ENCODE measurements at regions not wholly inside any gene's neighbourhood (a gene's known extent, or its start where the extent isn't known, plus 50 kb on each side); places are given as distances from the start of the nearest gene placed in this dataset.

DNA sequence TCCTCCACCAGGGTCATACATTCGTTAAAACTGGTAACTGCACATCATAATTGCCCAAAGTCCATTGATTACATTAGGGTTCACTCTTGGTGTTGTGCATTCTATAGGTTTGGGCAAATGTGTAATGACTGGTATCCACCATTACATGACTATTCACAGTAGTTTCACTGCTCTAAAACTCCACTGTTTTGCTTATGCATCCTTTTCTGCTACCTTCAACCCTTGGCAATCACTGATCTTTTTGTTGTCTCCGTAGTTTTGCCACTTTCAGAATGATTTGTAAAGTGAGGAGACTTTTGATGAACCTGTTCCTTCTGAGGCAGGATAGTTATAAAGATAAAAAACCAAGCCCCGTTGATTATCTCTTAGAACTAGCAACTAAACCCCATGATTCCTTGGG is 187.3 kb upstream of the MCHR2 start:
- intact Hi-C loops (cut with DNase I, micrococcal nuclease), result no loop called here
- no peak for DNase-seq
- TF ChIP-seq, protein P1, sequence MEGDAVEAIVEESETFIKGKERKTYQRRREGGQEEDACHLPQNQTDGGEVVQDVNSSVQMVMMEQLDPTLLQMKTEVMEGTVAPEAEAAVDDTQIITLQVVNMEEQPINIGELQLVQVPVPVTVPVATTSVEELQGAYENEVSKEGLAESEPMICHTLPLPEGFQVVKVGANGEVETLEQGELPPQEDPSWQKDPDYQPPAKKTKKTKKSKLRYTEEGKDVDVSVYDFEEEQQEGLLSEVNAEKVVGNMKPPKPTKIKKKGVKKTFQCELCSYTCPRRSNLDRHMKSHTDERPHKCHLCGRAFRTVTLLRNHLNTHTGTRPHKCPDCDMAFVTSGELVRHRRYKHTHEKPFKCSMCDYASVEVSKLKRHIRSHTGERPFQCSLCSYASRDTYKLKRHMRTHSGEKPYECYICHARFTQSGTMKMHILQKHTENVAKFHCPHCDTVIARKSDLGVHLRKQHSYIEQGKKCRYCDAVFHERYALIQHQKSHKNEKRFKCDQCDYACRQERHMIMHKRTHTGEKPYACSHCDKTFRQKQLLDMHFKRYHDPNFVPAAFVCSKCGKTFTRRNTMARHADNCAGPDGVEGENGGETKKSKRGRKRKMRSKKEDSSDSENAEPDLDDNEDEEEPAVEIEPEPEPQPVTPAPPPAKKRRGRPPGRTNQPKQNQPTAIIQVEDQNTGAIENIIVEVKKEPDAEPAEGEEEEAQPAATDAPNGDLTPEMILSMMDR (IDR thresholded peaks at IDR 0.05), result no peak

DNA sequence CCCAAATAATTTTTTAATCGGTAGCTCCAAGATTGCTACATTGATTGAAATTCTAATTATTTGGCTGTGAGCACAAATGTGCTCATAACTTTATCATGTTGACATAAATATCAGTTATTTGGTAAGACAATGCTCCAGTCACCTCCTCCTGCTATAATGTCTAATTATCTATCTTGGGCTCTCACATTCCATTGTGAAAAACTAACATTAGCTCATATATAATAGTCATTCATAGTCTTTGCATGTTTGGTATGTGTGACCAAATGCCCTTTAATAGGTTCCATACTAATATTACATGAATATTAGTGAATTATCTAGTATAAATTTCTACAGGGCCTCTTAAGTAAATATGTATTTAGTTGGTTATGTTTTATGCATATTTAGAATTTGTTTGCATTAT is 185.6 kb upstream of the MCHR2 start:
- no peak for DNase-seq
- Histone ChIP-seq H3K4me3 (no peak overlapping the region), H3K9me3 (no peaks in the 10 kb centered on the region), H3K4me1 (ENCODE audit: low read depth) (no peaks in the 10 kb centered on the region), H3K36me3 (ENCODE audit: low read depth) (no peaks in the 10 kb centered on the region)
- intact Hi-C loops (cut with DNase I, micrococcal nuclease), result no loop called here
- TF ChIP-seq, protein P1 (IDR thresholded peaks at IDR 0.05), result no peak
- no peak for ATAC-seq

More for the DNA sequence above, 187.3 kb upstream of the MCHR2 start:
- no peaks in the 10 kb centered on the region for H3K36me3 ChIP-seq (ENCODE audit: low read depth)
- no peak for ATAC-seq
- H3K9me3 ChIP-seq, result no peaks in the 10 kb centered on the region
- no peak overlapping the region for H3K4me3 ChIP-seq
- no peaks in the 10 kb centered on the region for H3K4me1 ChIP-seq (ENCODE audit: low read depth)

DNA sequence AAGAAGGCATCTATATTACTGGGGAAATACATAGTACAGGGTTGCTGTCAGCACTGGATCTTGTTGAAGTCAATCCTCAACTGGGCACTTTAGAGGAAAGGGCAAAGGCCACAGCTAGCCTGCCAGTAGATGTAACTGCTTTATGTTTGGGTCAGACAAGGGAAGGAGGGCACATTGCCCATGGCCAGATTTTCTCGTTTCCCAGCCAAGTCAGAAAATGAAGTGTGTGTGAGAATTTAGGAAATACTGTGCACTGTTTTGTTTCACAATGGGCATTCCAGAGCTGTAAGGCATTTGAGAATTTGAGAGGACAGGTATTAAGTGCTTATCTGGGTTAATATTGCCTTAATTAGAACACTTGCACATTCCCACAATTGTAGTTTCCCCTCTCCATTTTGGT is 183.9 kb upstream of the MCHR2 start:
- DNase-seq (no peak), ATAC-seq (no peak)
- Histone ChIP-seq H3K36me3 (ENCODE audit: low read depth) (no peaks in the 10 kb centered on the region), H3K4me3 (no peak overlapping the region), H3K4me1 (ENCODE audit: low read depth) (no peaks in the 10 kb centered on the region), H3K9me3 (no peaks in the 10 kb centered on the region)
- TF ChIP-seq, protein P1 (IDR thresholded peaks at IDR 0.05), result no peak
- intact Hi-C loops (cut with DNase I, micrococcal nuclease), result no loop called here

DNA sequence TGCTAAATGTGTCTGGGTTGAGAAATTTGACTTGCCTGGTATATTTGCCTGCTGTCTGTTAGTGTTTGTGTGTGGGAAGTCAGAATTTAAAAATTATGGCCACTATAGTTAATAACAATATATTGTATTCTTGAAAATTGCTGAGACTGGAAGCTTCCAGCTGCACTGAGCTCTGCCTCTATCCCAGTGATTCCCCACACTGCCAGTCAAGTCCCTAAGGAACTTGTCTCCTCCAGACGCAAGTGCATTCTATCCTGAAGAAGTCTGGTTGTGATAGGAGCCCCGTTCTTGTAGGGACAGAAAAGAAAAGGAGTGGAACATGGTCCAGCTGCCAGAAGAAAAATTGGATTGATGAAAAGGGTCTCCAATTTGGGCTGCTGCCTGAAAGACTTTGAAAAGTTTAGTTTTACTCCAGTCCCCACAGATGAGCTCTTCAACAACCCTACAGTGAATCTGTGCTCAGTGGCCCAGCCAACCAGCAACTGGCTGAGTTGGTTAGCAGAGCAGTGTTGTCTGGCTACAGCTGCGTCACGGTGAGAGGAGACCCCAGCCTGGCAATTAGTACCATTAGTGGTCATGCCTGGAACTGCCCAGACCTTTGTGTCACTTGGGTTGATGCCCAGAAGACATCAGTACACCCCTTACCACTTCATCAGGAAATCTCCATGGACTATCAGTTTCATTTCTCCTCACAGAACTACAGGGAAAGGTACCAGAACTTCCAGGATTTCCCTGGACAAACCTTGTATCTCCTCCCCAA is 183.1 kb upstream of the MCHR2 start:
- DNase-seq (no peak), ATAC-seq (no peak)
- Histone ChIP-seq H3K4me1 (ENCODE audit: low read depth) (no peaks in the 10 kb centered on the region), H3K9me3 (no peaks in the 10 kb centered on the region), H3K4me3 (no peak overlapping the region), H3K36me3 (ENCODE audit: low read depth) (no peaks in the 10 kb centered on the region)
- intact Hi-C loops (cut with DNase I, micrococcal nuclease), result no loop called here
- TF ChIP-seq, protein P1 (IDR thresholded peaks at IDR 0.05), result no peak

DNA sequence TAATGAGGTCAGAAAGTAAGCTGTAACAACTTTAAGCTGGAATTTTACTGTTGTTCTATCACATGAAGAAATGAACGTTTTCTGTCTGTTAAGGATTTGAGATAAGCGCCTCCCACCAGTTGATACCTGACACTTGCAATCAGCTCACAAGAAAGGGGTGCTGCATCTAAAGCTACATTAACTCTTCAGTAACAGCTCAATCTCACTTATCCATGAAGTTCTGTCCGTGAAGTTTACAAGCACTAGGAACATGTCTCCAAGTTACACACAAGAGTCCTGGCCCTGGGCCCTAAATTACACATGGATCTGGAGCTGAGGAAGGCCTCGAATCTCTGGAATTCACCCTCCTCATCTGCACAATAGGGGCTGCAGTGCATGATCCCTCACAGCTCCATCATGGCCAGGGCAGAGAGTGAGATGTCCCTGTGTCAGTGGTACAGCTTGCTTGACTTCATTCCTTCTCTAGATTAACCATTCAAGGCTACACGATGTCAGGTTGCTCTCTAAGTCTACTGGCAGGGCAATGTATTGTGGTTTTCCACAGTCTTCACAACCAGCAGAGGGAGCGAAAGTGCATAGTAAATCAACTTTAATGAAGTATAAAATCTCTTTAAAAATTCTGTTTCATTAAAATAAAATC is 182.4 kb upstream of the MCHR2 start:
- TF ChIP-seq, protein P1 (IDR thresholded peaks at IDR 0.05), result no peak
- Histone ChIP-seq H3K4me3 (no peak overlapping the region), H3K9me3 (no peaks in the 10 kb centered on the region), H3K36me3 (ENCODE audit: low read depth) (no peaks in the 10 kb centered on the region), H3K4me1 (ENCODE audit: low read depth) (no peaks in the 10 kb centered on the region)
- DNase-seq (peak in 1 of 3 donors; percentile 35), ATAC-seq (no peak)
- intact Hi-C loops (cut with DNase I, micrococcal nuclease), result no loop called here

Data from mucosa of descending colon (tissue), 3 donors.